ENCODE measurements at regions not wholly inside any gene's neighbourhood (a gene's known extent, or its start where the extent isn't known, plus 50 kb on each side); places are given as distances from the start of the nearest gene placed in this dataset.

- TF ChIP-seq, protein P1, sequence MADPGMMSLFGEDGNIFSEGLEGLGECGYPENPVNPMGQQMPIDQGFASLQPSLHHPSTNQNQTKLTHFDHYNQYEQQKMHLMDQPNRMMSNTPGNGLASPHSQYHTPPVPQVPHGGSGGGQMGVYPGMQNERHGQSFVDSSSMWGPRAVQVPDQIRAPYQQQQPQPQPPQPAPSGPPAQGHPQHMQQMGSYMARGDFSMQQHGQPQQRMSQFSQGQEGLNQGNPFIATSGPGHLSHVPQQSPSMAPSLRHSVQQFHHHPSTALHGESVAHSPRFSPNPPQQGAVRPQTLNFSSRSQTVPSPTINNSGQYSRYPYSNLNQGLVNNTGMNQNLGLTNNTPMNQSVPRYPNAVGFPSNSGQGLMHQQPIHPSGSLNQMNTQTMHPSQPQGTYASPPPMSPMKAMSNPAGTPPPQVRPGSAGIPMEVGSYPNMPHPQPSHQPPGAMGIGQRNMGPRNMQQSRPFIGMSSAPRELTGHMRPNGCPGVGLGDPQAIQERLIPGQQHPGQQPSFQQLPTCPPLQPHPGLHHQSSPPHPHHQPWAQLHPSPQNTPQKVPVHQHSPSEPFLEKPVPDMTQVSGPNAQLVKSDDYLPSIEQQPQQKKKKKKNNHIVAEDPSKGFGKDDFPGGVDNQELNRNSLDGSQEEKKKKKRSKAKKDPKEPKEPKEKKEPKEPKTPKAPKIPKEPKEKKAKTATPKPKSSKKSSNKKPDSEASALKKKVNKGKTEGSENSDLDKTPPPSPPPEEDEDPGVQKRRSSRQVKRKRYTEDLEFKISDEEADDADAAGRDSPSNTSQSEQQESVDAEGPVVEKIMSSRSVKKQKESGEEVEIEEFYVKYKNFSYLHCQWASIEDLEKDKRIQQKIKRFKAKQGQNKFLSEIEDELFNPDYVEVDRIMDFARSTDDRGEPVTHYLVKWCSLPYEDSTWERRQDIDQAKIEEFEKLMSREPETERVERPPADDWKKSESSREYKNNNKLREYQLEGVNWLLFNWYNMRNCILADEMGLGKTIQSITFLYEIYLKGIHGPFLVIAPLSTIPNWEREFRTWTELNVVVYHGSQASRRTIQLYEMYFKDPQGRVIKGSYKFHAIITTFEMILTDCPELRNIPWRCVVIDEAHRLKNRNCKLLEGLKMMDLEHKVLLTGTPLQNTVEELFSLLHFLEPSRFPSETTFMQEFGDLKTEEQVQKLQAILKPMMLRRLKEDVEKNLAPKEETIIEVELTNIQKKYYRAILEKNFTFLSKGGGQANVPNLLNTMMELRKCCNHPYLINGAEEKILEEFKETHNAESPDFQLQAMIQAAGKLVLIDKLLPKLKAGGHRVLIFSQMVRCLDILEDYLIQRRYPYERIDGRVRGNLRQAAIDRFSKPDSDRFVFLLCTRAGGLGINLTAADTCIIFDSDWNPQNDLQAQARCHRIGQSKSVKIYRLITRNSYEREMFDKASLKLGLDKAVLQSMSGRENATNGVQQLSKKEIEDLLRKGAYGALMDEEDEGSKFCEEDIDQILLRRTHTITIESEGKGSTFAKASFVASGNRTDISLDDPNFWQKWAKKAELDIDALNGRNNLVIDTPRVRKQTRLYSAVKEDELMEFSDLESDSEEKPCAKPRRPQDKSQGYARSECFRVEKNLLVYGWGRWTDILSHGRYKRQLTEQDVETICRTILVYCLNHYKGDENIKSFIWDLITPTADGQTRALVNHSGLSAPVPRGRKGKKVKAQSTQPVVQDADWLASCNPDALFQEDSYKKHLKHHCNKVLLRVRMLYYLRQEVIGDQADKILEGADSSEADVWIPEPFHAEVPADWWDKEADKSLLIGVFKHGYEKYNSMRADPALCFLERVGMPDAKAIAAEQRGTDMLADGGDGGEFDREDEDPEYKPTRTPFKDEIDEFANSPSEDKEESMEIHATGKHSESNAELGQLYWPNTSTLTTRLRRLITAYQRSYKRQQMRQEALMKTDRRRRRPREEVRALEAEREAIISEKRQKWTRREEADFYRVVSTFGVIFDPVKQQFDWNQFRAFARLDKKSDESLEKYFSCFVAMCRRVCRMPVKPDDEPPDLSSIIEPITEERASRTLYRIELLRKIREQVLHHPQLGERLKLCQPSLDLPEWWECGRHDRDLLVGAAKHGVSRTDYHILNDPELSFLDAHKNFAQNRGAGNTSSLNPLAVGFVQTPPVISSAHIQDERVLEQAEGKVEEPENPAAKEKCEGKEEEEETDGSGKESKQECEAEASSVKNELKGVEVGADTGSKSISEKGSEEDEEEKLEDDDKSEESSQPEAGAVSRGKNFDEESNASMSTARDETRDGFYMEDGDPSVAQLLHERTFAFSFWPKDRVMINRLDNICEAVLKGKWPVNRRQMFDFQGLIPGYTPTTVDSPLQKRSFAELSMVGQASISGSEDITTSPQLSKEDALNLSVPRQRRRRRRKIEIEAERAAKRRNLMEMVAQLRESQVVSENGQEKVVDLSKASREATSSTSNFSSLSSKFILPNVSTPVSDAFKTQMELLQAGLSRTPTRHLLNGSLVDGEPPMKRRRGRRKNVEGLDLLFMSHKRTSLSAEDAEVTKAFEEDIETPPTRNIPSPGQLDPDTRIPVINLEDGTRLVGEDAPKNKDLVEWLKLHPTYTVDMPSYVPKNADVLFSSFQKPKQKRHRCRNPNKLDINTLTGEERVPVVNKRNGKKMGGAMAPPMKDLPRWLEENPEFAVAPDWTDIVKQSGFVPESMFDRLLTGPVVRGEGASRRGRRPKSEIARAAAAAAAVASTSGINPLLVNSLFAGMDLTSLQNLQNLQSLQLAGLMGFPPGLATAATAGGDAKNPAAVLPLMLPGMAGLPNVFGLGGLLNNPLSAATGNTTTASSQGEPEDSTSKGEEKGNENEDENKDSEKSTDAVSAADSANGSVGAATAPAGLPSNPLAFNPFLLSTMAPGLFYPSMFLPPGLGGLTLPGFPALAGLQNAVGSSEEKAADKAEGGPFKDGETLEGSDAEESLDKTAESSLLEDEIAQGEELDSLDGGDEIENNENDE (IDR thresholded peaks at IDR 0.05; ENCODE audit: insufficient replicate concordance, low read length) = no peak
- TF ChIP-seq NANOG (IDR thresholded peaks at IDR 0.05; ENCODE audit: insufficient read depth, low read depth, low read length, poor library complexity, severe bottlenecking) (no peak), BCL11A (IDR thresholded peaks at IDR 0.05; ENCODE audit: low read depth in 2 of 2, low read length in 2 of 2) (no peak), SIRT6 (IDR thresholded peaks at IDR 0.05; ENCODE audit: low read length) (no peak), CHD2 (IDR thresholded peaks at IDR 0.05; ENCODE audit: low read length) (no peak), RBBP5 (IDR thresholded peaks at IDR 0.05; ENCODE audit: borderline replicate concordance, low read depth, low read length) (no peak), JUN (IDR thresholded peaks at IDR 0.05; ENCODE audit: low read depth, low read length) (no peak), RNF2 (IDR thresholded peaks at IDR 0.05; ENCODE audit: borderline replicate concordance, low read depth, low read length, missing control alignments, poor library complexity, severe bottlenecking) (no peak), KDM4A (IDR thresholded peaks at IDR 0.05; ENCODE audit: low read depth, low read length, severe bottlenecking) (no peak)
Observed at GRCh38 chr3:104610730-104611652, 755.7 kb upstream of the ALCAM start (continued).
